ENCODE measurements at regions not wholly inside any gene's neighbourhood (a gene's known extent, or its start where the extent isn't known, plus 50 kb on each side); places are given as distances from the start of the nearest gene placed in this dataset.

GRCh38 chr5:163608621-163609020 is 103.2 kb downstream of the MAT2B start:
- TF ChIP-seq, protein P1, sequence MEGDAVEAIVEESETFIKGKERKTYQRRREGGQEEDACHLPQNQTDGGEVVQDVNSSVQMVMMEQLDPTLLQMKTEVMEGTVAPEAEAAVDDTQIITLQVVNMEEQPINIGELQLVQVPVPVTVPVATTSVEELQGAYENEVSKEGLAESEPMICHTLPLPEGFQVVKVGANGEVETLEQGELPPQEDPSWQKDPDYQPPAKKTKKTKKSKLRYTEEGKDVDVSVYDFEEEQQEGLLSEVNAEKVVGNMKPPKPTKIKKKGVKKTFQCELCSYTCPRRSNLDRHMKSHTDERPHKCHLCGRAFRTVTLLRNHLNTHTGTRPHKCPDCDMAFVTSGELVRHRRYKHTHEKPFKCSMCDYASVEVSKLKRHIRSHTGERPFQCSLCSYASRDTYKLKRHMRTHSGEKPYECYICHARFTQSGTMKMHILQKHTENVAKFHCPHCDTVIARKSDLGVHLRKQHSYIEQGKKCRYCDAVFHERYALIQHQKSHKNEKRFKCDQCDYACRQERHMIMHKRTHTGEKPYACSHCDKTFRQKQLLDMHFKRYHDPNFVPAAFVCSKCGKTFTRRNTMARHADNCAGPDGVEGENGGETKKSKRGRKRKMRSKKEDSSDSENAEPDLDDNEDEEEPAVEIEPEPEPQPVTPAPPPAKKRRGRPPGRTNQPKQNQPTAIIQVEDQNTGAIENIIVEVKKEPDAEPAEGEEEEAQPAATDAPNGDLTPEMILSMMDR (conservative IDR thresholded peaks at IDR 0.05; ENCODE audit: low read depth, low read length) = no peak
- no peak for DNase-seq (ENCODE audit: low read depth)
- no peak overlapping the region for H3K4me3 ChIP-seq (ENCODE audit: low read length)

DNA sequence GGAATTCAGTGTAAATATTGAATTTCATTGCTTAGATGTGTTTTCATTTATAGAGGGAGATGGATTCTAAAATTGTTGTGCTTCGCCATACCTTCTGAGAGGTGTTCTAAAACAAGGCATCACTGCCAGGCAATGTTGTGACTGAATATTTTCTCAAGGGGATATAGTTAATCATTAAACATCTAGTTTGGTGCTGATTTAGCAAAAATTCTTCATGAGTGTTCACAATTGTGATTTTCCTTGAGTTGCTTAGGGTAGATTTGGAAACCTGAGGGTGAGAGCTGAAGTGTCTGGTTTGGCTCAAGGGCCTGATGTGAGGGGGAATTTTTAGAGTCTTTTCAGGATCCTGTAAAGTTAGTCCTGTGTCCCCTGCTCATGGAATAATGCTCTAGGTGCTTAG is 104.5 kb downstream of the MAT2B start:
- no peak for DNase-seq (ENCODE audit: low read depth)
- H3K4me3 ChIP-seq (ENCODE audit: low read length) = no peak overlapping the region
- TF ChIP-seq, protein P1 (conservative IDR thresholded peaks at IDR 0.05; ENCODE audit: low read depth, low read length) = no peak

GRCh38 chr5:163612358-163613149 is 107.1 kb downstream of the MAT2B start:
- TF ChIP-seq, protein P1 (conservative IDR thresholded peaks at IDR 0.05; ENCODE audit: low read depth, low read length) = no peak
- no peak for DNase-seq (ENCODE audit: low read depth)

DNA sequence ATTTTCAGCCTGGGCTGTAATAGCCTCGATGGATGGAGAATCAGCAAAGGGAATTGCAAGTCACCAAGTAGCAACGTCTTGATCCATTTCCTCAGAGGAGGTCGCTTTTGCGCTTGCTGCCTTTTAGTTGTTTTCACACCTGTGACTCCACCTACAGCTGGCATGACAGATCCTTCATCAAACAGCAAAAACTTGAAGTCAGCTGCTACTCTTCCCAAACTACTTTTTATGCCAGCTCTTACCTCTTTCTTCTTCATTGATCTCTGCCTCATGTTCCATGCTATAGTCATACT is 107.7 kb downstream of the MAT2B start:
- H3K4me3 ChIP-seq (ENCODE audit: low read length) = no peak overlapping the region
- DNase-seq (ENCODE audit: low read depth) = no peak
- TF ChIP-seq, protein P1 (conservative IDR thresholded peaks at IDR 0.05; ENCODE audit: low read depth, low read length) = no peak

More at GRCh38 chr5:163612358-163613149, 107.1 kb downstream of the MAT2B start:
- no peak overlapping the region for H3K4me3 ChIP-seq (ENCODE audit: low read length)

GRCh38 chr5:163614787-163615186 is 109.4 kb downstream of the MAT2B start:
- H3K4me3 ChIP-seq (ENCODE audit: low read length) = no peak overlapping the region
- TF ChIP-seq, protein P1 (conservative IDR thresholded peaks at IDR 0.05; ENCODE audit: low read depth, low read length) = no peak

DNA sequence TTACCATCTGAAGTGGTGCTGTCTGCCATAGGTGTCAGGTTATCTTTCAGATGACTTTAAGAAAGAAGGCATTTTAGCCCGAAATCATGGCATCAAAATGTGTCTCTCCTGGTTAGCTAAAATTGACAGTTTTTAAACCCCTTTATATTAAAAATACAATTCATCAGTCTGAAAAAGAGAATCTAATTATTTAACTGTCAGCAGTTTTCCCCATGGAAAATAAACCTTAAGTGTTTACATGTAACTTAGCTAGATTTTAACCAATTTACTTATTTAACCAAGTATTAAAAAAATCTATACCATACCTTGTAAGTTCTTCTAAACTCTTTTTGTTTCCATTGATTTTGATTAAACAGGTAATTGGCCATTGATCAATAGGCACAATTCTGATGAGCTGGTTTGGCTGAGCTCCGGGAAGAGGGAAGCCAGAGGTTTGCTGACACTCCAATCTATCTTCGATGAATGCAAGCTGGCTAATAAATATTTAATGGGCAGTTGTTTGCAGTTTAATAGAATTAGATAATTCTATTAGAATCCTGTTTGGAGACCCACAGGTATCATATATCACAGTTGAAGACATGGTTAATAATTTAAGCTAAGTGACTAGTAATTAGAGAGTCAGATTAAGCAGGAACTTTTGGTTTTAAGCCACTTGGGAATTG is 114.0 kb downstream of the MAT2B start:
- no peak for DNase-seq (ENCODE audit: low read depth)
- TF ChIP-seq, protein P1 (conservative IDR thresholded peaks at IDR 0.05; ENCODE audit: low read depth, low read length) = no peak
- no peak overlapping the region for H3K4me3 ChIP-seq (ENCODE audit: low read length)

More at GRCh38 chr5:163614787-163615186, 109.4 kb downstream of the MAT2B start:
- no peak for DNase-seq (ENCODE audit: low read depth)

- TF ChIP-seq, protein P1 (conservative IDR thresholded peaks at IDR 0.05; ENCODE audit: low read depth, low read length) = no peak
- no peak for DNase-seq (ENCODE audit: low read depth)
- H3K4me3 ChIP-seq (ENCODE audit: low read length) = no peak overlapping the region
These were observed 114.5 kb downstream of the MAT2B start for GRCh38 chr5:163619951-163620350.
